ENCODE measurements at regions not wholly inside any gene's neighbourhood (a gene's known extent, or its start where the extent isn't known, plus 50 kb on each side); places are given as distances from the start of the nearest gene placed in this dataset.

DNA sequence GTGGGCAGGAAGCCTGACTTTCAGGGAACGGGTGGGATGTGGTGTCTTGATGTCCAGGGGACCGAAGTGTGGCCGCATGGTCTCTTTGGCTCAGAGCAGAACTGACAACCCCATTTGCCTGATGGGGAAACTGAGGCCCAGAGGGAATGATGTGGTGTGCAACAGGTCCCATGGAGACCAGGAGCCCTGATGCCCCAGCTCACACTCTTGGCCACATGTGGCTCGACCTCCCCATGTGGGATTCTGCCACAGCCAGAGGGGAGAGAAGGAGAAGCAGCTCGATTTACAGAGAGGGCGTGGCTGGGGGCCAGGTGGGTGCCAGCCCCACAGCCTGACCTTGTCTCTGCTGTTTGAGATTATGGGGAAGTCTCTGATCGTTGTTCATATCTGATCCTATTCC is 128.1 kb downstream of the TEX29 start:
- TF ChIP-seq, protein P1, sequence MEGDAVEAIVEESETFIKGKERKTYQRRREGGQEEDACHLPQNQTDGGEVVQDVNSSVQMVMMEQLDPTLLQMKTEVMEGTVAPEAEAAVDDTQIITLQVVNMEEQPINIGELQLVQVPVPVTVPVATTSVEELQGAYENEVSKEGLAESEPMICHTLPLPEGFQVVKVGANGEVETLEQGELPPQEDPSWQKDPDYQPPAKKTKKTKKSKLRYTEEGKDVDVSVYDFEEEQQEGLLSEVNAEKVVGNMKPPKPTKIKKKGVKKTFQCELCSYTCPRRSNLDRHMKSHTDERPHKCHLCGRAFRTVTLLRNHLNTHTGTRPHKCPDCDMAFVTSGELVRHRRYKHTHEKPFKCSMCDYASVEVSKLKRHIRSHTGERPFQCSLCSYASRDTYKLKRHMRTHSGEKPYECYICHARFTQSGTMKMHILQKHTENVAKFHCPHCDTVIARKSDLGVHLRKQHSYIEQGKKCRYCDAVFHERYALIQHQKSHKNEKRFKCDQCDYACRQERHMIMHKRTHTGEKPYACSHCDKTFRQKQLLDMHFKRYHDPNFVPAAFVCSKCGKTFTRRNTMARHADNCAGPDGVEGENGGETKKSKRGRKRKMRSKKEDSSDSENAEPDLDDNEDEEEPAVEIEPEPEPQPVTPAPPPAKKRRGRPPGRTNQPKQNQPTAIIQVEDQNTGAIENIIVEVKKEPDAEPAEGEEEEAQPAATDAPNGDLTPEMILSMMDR (conservative IDR thresholded peaks at IDR 0.05 in 1 of 2, IDR thresholded peaks at IDR 0.05 in 1 of 2; ENCODE audit: low read depth in 1 of 2, low read length in 2 of 2): no peak
- TF ChIP-seq EZH2 (IDR thresholded peaks at IDR 0.05; ENCODE audit: low read length, missing control alignments): no peak
